SK-N-SH treated with all-trans-retinoic acid at 6 μM for 48 hours (cell line): ENCODE measurements at regions not wholly inside any gene's neighbourhood (a gene's known extent, or its start where the extent isn't known, plus 50 kb on each side); places are given as distances from the start of the nearest gene placed in this dataset.

Source experiments
- ARNTL ChIP-seq: fragments of 450-650 bp; formaldehyde crosslinking; IDR thresholded peaks from 2 replicates; pipeline ENCODE4 v1.5.0; 2020; ENCODE audit warnings: low read depth, mild to moderate bottlenecking, moderate library complexity, borderline replicate concordance
- GLIS3 ChIP-seq: fragments of 250-450 bp; sonication (Bioruptor Pico); IDR thresholded peaks from 2 replicates; pipeline ENCODE4 v1.5.0; 2020; ENCODE audit warnings: mild to moderate bottlenecking, moderate library complexity
- ISL1 ChIP-seq: fragments of 250-450 bp; sonication (Bioruptor Pico); IDR thresholded peaks from 2 replicates; pipeline ENCODE4 v2.1.2; 2022; ENCODE audit warnings: mild to moderate bottlenecking, moderate library complexity
- PATZ1 ChIP-seq: fragments of 250-450 bp; sonication (Bioruptor Pico); IDR thresholded peaks from 2 replicates; pipeline ENCODE4 v1.8.0; 2020; ENCODE audit warnings: mild to moderate bottlenecking, moderate library complexity, borderline replicate concordance
- TOX ChIP-seq: fragments of 250-450 bp; sonication (Bioruptor Pico); IDR thresholded peaks from 2 replicates; pipeline ENCODE4 v1.8.0; 2021; ENCODE audit warnings: mild to moderate bottlenecking, moderate library complexity, borderline replicate concordance
- TSHZ2 ChIP-seq: fragments of 250-450 bp; sonication (Bioruptor Pico); IDR thresholded peaks from 2 replicates; pipeline ENCODE4 v1.5.0; 2020; ENCODE audit warnings: mild to moderate bottlenecking, moderate library complexity
- ZFP30 ChIP-seq: fragments of 450-650 bp; formaldehyde crosslinking; IDR thresholded peaks from 2 replicates; pipeline ENCODE4 v1.5.0; 2022; ENCODE audit warnings: mild to moderate bottlenecking, moderate library complexity
- ZNF565 ChIP-seq: fragments of 450-650 bp; formaldehyde crosslinking; conservative IDR thresholded peaks from 2 replicates; pipeline ENCODE4 v1.5.0; 2020; ENCODE audit warnings: low read depth, mild to moderate bottlenecking, moderate library complexity
- ZNF70 ChIP-seq: fragments of 450-650 bp; formaldehyde crosslinking; IDR thresholded peaks from 2 replicates; pipeline ENCODE4 v1.5.0; 2020; ENCODE audit warnings: mild to moderate bottlenecking, moderate library complexity
- ZNF8 ChIP-seq: fragments of 450-650 bp; formaldehyde crosslinking; IDR thresholded peaks from 2 replicates; pipeline ENCODE4 v1.5.0; 2020; ENCODE audit warnings: mild to moderate bottlenecking, moderate library complexity

- TF ChIP-seq ZNF70 (CRISPR knock-in tag) (no peak), ISL1 (no peak), ARNTL (CRISPR knock-in tag) (no peak), TOX (CRISPR knock-in tag) (no peak), GLIS3 (CRISPR knock-in tag) (no peak), ZFP30 (CRISPR knock-in tag) (no peak), PATZ1 (CRISPR knock-in tag) (no peak), TSHZ2 (no peak), ZNF565 (CRISPR knock-in tag) (no peak), ZNF8 (no peak)
Measured at GRCh38 chr6:165822501-165822900, 159.5 kb upstream of the PDE10A start.
